SK-N-SH (cell line): ENCODE measurements at regions not wholly inside any gene's neighbourhood (a gene's known extent, or its start where the extent isn't known, plus 50 kb on each side); places are given as distances from the start of the nearest gene placed in this dataset.

Source experiments
- CTCF ChIP-seq: fragments of 200-600 bp; sonication (generic); IDR thresholded peaks from 2 replicates; pipeline ENCODE4 v1.6.1; 2017; ENCODE audit warnings: antibody characterized with exemption, mild to moderate bottlenecking, moderate library complexity
- EZH2phosphoT487 ChIP-seq: fragments of 200-600 bp; sonication (generic); IDR thresholded peaks from 2 replicates; pipeline ENCODE4 v1.6.1; 2017; ENCODE audit warnings: low read depth, mixed run types, mild to moderate bottlenecking, antibody characterized with exemption, moderate library complexity, borderline replicate concordance
- NRF1 ChIP-seq: IDR thresholded peaks from 2 replicates; pipeline ENCODE4 v1.6.1; 2012; ENCODE audit warnings: low read depth, mild to moderate bottlenecking, low read length
- POLR2AphosphoS5 ChIP-seq: IDR thresholded peaks from 2 replicates; pipeline ENCODE4 v1.6.1; 2012; ENCODE audit warnings: low read depth, low read length
- TF ChIP-seq, protein P1 (sequence below): IDR thresholded peaks from 2 replicates; pipeline ENCODE4 v1.4.0; 2012; ENCODE audit warnings: low read depth, borderline replicate concordance
- TF ChIP-seq, protein P2 (sequence below): fragments of 150-350 bp; IDR thresholded peaks from 2 replicates; pipeline ENCODE4 v1.6.1; 2017; ENCODE audit warnings: antibody characterized with exemption, low read length, low read depth, borderline replicate concordance
- TF ChIP-seq, protein P3 (sequence below): IDR thresholded peaks from 2 replicates; pipeline ENCODE4; 2012

- TF ChIP-seq, protein P1, sequence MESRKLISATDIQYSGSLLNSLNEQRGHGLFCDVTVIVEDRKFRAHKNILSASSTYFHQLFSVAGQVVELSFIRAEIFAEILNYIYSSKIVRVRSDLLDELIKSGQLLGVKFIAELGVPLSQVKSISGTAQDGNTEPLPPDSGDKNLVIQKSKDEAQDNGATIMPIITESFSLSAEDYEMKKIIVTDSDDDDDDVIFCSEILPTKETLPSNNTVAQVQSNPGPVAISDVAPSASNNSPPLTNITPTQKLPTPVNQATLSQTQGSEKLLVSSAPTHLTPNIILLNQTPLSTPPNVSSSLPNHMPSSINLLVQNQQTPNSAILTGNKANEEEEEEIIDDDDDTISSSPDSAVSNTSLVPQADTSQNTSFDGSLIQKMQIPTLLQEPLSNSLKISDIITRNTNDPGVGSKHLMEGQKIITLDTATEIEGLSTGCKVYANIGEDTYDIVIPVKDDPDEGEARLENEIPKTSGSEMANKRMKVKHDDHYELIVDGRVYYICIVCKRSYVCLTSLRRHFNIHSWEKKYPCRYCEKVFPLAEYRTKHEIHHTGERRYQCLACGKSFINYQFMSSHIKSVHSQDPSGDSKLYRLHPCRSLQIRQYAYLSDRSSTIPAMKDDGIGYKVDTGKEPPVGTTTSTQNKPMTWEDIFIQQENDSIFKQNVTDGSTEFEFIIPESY: no peak
- TF ChIP-seq POLR2AphosphoS5 (no peak), NRF1 (no peak), CTCF (no peak), EZH2phosphoT487 (no peak)
- TF ChIP-seq, protein P2, sequence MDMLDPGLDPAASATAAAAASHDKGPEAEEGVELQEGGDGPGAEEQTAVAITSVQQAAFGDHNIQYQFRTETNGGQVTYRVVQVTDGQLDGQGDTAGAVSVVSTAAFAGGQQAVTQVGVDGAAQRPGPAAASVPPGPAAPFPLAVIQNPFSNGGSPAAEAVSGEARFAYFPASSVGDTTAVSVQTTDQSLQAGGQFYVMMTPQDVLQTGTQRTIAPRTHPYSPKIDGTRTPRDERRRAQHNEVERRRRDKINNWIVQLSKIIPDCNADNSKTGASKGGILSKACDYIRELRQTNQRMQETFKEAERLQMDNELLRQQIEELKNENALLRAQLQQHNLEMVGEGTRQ: no peak
- TF ChIP-seq, protein P3, sequence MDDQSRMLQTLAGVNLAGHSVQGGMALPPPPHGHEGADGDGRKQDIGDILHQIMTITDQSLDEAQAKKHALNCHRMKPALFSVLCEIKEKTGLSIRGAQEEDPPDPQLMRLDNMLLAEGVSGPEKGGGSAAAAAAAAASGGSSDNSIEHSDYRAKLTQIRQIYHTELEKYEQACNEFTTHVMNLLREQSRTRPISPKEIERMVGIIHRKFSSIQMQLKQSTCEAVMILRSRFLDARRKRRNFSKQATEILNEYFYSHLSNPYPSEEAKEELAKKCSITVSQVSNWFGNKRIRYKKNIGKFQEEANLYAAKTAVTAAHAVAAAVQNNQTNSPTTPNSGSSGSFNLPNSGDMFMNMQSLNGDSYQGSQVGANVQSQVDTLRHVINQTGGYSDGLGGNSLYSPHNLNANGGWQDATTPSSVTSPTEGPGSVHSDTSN: no peak
Measured at GRCh38 chr4:126056116-126056650, 741.4 kb downstream of the FAT4 start.
